ENCODE measurements at regions not wholly inside any gene's neighbourhood (a gene's known extent, or its start where the extent isn't known, plus 50 kb on each side); places are given as distances from the start of the nearest gene placed in this dataset.
A peak's percentile ranks its signal among the peaks of the same experiment; 100 is the strongest.

GRCh38 chr2:215799194-215799593, 214.2 kb downstream of the MREG start:
- intact Hi-C loops (cut with DNase I) = no loop called here
- no peak for ATAC-seq

GRCh38 chr2:215797676-215798075, 215.7 kb downstream of the MREG start:
- TF ChIP-seq POLR2A (IDR thresholded peaks at IDR 0.05) (no peak), CTCF (IDR thresholded peaks at IDR 0.05) (no peak)
- ATAC-seq (no peak), DNase-seq (no peak)
- no peak overlapping the region for H3K27ac ChIP-seq
- H3K9me3 ChIP-seq = no peaks in the 10 kb centered on the region
- H3K27me3 ChIP-seq = no peaks in the 10 kb centered on the region
- no peak overlapping the region for H3K4me3 ChIP-seq
- peaks cover 0 to 11% (median 0%) of the 10 kb centered on the region in 4 donors for H3K4me1 ChIP-seq
- no peaks in the 10 kb centered on the region for H3K36me3 ChIP-seq
- 67% methylated on average over 2 of the region's 2 CpGs for WGBS (ENCODE audit: insufficient coverage, low coverage, low lambda C conversion rate, missing lambda C conversion rate)
- intact Hi-C loops (cut with DNase I) = no loop called here

More at GRCh38 chr2:215799194-215799593, 214.2 kb downstream of the MREG start:
- no peaks in the 10 kb centered on the region for H3K36me3 ChIP-seq
- no peaks in the 10 kb centered on the region for H3K9me3 ChIP-seq
- 90% methylated on average over 1 of the region's 1 CpG for WGBS (ENCODE audit: insufficient coverage, low coverage, low lambda C conversion rate, missing lambda C conversion rate)
- TF ChIP-seq POLR2A (IDR thresholded peaks at IDR 0.05) = no peak
- TF ChIP-seq CTCF (IDR thresholded peaks at IDR 0.05) = no peak
- no peak overlapping the region for H3K27ac ChIP-seq
- H3K27me3 ChIP-seq = no peaks in the 10 kb centered on the region
- H3K4me1 ChIP-seq = peaks cover 0 to 3% (median 0%) of the 10 kb centered on the region in 4 donors
- no peak for DNase-seq
- no peak overlapping the region for H3K4me3 ChIP-seq

GRCh38 chr2:215796140-215796855, 217.1 kb downstream of the MREG start:
- H3K4me3 ChIP-seq = no peak overlapping the region
- TF ChIP-seq CTCF (IDR thresholded peaks at IDR 0.05) = no peak
- no peak for TF ChIP-seq POLR2A (IDR thresholded peaks at IDR 0.05)
- H3K4me1 ChIP-seq = peaks cover 0 to 11% (median 0%) of the 10 kb centered on the region in 4 donors
- WGBS (ENCODE audit: insufficient coverage, low coverage, low lambda C conversion rate, missing lambda C conversion rate) = 54% methylated on average over 4 of the region's 4 CpGs
- ATAC-seq (peak in 2 of 4 donors; percentile 18 to 61), DNase-seq (no peak)
- H3K9me3 ChIP-seq = no peaks in the 10 kb centered on the region
- intact Hi-C loops (cut with DNase I) = no loop called here
- H3K27me3 ChIP-seq = no peaks in the 10 kb centered on the region
- H3K27ac ChIP-seq = no peak overlapping the region
- H3K36me3 ChIP-seq = no peaks in the 10 kb centered on the region

GRCh38 chr2:215794829-215795546, 218.4 kb downstream of the MREG start:
- TF ChIP-seq POLR2A (IDR thresholded peaks at IDR 0.05) (no peak), CTCF (IDR thresholded peaks at IDR 0.05) (no peak)
- no peaks in the 10 kb centered on the region for H3K27me3 ChIP-seq
- H3K36me3 ChIP-seq = no peaks in the 10 kb centered on the region
- H3K4me1 ChIP-seq = peaks cover 0 to 11% (median 0%) of the 10 kb centered on the region in 4 donors
- no peaks in the 10 kb centered on the region for H3K9me3 ChIP-seq
- H3K4me3 ChIP-seq = no peak overlapping the region
- no peak overlapping the region for H3K27ac ChIP-seq
- intact Hi-C loops (cut with DNase I) = no loop called here
- no peak for ATAC-seq
- DNase-seq = no peak
- 79% methylated on average over 3 of the region's 5 CpGs for WGBS (ENCODE audit: insufficient coverage, low coverage, low lambda C conversion rate, missing lambda C conversion rate)

Data from right lobe of liver (tissue), 6 donors.